ENCODE measurements at regions not wholly inside any gene's neighbourhood (a gene's known extent, or its start where the extent isn't known, plus 50 kb on each side); places are given as distances from the start of the nearest gene placed in this dataset.

GRCh38 chr6:9986273-9986672, 428.6 kb downstream of the TFAP2A start (continued):
- no peak for TF ChIP-seq MAX (IDR thresholded peaks at IDR 0.05)
- TF ChIP-seq HNF4G (IDR thresholded peaks at IDR 0.05), result no peak
- TF ChIP-seq SP1 (IDR thresholded peaks at IDR 0.05), result no peak
- no peak for TF ChIP-seq RAD21 (IDR thresholded peaks at IDR 0.05)
- TF ChIP-seq NR2F2 (IDR thresholded peaks at IDR 0.05), result no peak

- Histone ChIP-seq H3K27me3 (ENCODE audit: control insufficient read depth in 4 of 4, insufficient read depth in 4 of 4, low read length in 3 of 4) (no peaks in the 10 kb centered on the region), H3K4me1 (ENCODE audit: control insufficient read depth in 4 of 4, insufficient read depth in 4 of 4, low read length in 3 of 4) (no peaks in the 10 kb centered on the region), H3K9ac (ENCODE audit: low read depth in 1 of 2, low read length in 2 of 2) (no peak overlapping the region), H3K4me3 (ENCODE audit: low read depth in 1 of 3, low read length in 3 of 3) (no peak overlapping the region), H3K36me3 (ENCODE audit: control insufficient read depth in 4 of 4, insufficient read depth in 3 of 4, low read depth in 1 of 4, low read length in 3 of 4) (no peaks in the 10 kb centered on the region), H3K9me3 (ENCODE audit: control insufficient read depth in 4 of 4, low read length in 3 of 4) (no peaks in the 10 kb centered on the region), H3K27ac (ENCODE audit: low read depth in 1 of 2, low read length in 2 of 2) (no peak overlapping the region)
- no peak for TF ChIP-seq HNF4A (conservative IDR thresholded peaks at IDR 0.05)
- TF ChIP-seq JUND (IDR thresholded peaks at IDR 0.05), result no peak
- TF ChIP-seq RAD21 (IDR thresholded peaks at IDR 0.05), result no peak
- TF ChIP-seq SP1 (IDR thresholded peaks at IDR 0.05), result no peak
- no peak for TF ChIP-seq FOXA1 (IDR thresholded peaks at IDR 0.05)
- TF ChIP-seq CTCF (IDR thresholded peaks at IDR 0.05; ENCODE audit: low read depth, low read length, missing input control), result no peak
- DNase-seq (ENCODE audit: low spot score), result no peak
Observed at GRCh38 chr6:9985481-9985880, 429.4 kb downstream of the TFAP2A start.

GRCh38 chr6:9984607-9985006, 430.3 kb downstream of the TFAP2A start:
- no peaks in the 10 kb centered on the region for H3K9me3 ChIP-seq (ENCODE audit: control insufficient read depth in 4 of 4, low read length in 3 of 4)
- H3K4me1 ChIP-seq (ENCODE audit: control insufficient read depth in 4 of 4, insufficient read depth in 4 of 4, low read length in 3 of 4), result no peaks in the 10 kb centered on the region
- TF ChIP-seq RXRA (IDR thresholded peaks at IDR 0.05), result no peak
- TF ChIP-seq JUND (IDR thresholded peaks at IDR 0.05), result no peak
- no peak for TF ChIP-seq NR2F2 (IDR thresholded peaks at IDR 0.05)
- no peak for TF ChIP-seq SP1 (IDR thresholded peaks at IDR 0.05)
- TF ChIP-seq TAF1 (conservative IDR thresholded peaks at IDR 0.05), result no peak
- no peak for TF ChIP-seq REST (IDR thresholded peaks at IDR 0.05)
- no peak for TF ChIP-seq RAD21 (IDR thresholded peaks at IDR 0.05)
- no peak for TF ChIP-seq GABPA (IDR thresholded peaks at IDR 0.05 in 1 of 2, conservative IDR thresholded peaks at IDR 0.05 in 1 of 2)
- TF ChIP-seq EGR1 (IDR thresholded peaks at IDR 0.05; ENCODE audit: low read depth in 2 of 2), result no peak
- TF ChIP-seq CTCF (IDR thresholded peaks at IDR 0.05; ENCODE audit: low read depth, low read length, missing input control), result no peak
- TF ChIP-seq HNF4G (IDR thresholded peaks at IDR 0.05), result no peak
- TF ChIP-seq ATF3 (IDR thresholded peaks at IDR 0.05), result no peak
- no peak for TF ChIP-seq ZBTB33 (IDR thresholded peaks at IDR 0.05)
- no peak for TF ChIP-seq YY1 (IDR thresholded peaks at IDR 0.05)
- no peaks in the 10 kb centered on the region for H3K27me3 ChIP-seq (ENCODE audit: control insufficient read depth in 4 of 4, insufficient read depth in 4 of 4, low read length in 3 of 4)
- H3K36me3 ChIP-seq (ENCODE audit: control insufficient read depth in 4 of 4, insufficient read depth in 3 of 4, low read depth in 1 of 4, low read length in 3 of 4), result no peaks in the 10 kb centered on the region
- no peak for DNase-seq (ENCODE audit: low spot score)
- H3K9ac ChIP-seq (ENCODE audit: low read depth in 1 of 2, low read length in 2 of 2), result no peak overlapping the region
- no peak overlapping the region for H3K4me3 ChIP-seq (ENCODE audit: low read depth in 1 of 3, low read length in 3 of 3)
- H3K27ac ChIP-seq (ENCODE audit: low read depth in 1 of 2, low read length in 2 of 2), result no peak overlapping the region

All from liver (tissue), 7 donors.